22Rv1 (cell line): ENCODE measurements at regions not wholly inside any gene's neighbourhood (a gene's known extent, or its start where the extent isn't known, plus 50 kb on each side); places are given as distances from the start of the nearest gene placed in this dataset.

ENCODE experiments used
- CTCF ChIP-seq: fragments of 450-650 bp; IDR thresholded peaks from 2 replicates; pipeline ENCODE4 v1.5.1; 2017; ENCODE audit warnings: mild to moderate bottlenecking
- ZFX ChIP-seq: fragments of 450-650 bp; IDR thresholded peaks from 2 replicates; pipeline ENCODE4 v1.6.1; 2017; ENCODE audit warnings: antibody characterized with exemption, borderline replicate concordance

- TF ChIP-seq CTCF: no peak
- TF ChIP-seq ZFX: no peak
Measured at GRCh38 chrX:39614680-39614998, 483.1 kb downstream of the BCOR start.
